Kidney (tissue), 13 donors: ENCODE measurements at regions not wholly inside any gene's neighbourhood (a gene's known extent, or its start where the extent isn't known, plus 50 kb on each side); places are given as distances from the start of the nearest gene placed in this dataset.

Experiments used
- DNase-seq, 5 donors: peaks; one replicate each; pipeline ENCODE4 v3.0.0-alpha.2; 2013 to 2020
- FAIRE-seq: peaks from 2 replicates; lab custom pipeline; 2012; peaks lifted over from hg19 to GRCh38; lab: Jason Lieb, UNC
- H3K27ac ChIP-seq, 2 donors: one replicate each; pipeline ENCODE4 v1.7.0; 2013; ENCODE audit warnings: low read depth in 2 of 2, low read length in 2 of 2, inconsistent platforms in 1 of 2
- H3K27me3 ChIP-seq: one replicate; pipeline ENCODE4 v1.7.1; 2013; ENCODE audit warnings: low read length, inconsistent platforms; ENCODE audit not compliant: control insufficient read depth, insufficient read depth
- H3K36me3 ChIP-seq, 3 donors: one replicate each; pipeline versions ENCODE4 v1.7.0 to v1.7.1; 2013; ENCODE audit warnings: low read length in 3 of 3, control low read depth in 1 of 3, inconsistent platforms in 1 of 3; ENCODE audit not compliant: insufficient read depth in 3 of 3, control insufficient read depth in 2 of 3
- H3K4me1 ChIP-seq, 3 donors: one replicate each; pipeline versions ENCODE4 v1.7.0 to v1.7.1; 2013; ENCODE audit warnings: low read length in 3 of 3, inconsistent platforms in 1 of 3, low read depth in 1 of 3; ENCODE audit not compliant: control insufficient read depth in 2 of 3, insufficient read depth in 2 of 3
- H3K4me3 ChIP-seq, 3 donors: one replicate each; pipeline versions ENCODE4 v1.7.0 to v1.8.1; 2013; ENCODE audit warnings: low read length in 3 of 3, control low read depth in 1 of 3, inconsistent platforms in 1 of 3
- H3K9ac ChIP-seq, 3 donors: one replicate each; pipeline versions ENCODE4 v1.7.0 to v1.7.1; 2013; ENCODE audit warnings: low read length in 3 of 3, control low read depth in 1 of 3, inconsistent platforms in 1 of 3
- H3K9me3 ChIP-seq, 3 donors: one replicate each; pipeline versions ENCODE4 v1.7.0 to v1.7.1; 2013; ENCODE audit warnings: low read length in 3 of 3, control low read depth in 1 of 3, inconsistent platforms in 1 of 3; ENCODE audit not compliant: control insufficient read depth in 2 of 3, insufficient read depth in 1 of 3
- intact Hi-C: fragments of 100-400 bp; cut with DNase I; formaldehyde crosslinking; loops from one replicate; pipeline ENCODE4 v1.11.1; 2022
- TF ChIP-seq, protein P1 (sequence below): IDR thresholded peaks from 3 replicates; pipeline ENCODE4 v1.5.1; 2012; ENCODE audit warnings: mild to moderate bottlenecking, moderate library complexity, borderline replicate concordance; ENCODE audit not compliant: insufficient read depth; ENCODE audit errors: extremely low read depth
- donor health status: control.
- donor health status: control.
- donor health status: control.
- donor health status: control.
- donor health status: control.
- donor health status: DM: yes; HTN: yes; CAD: no.
- donor health status: Normal renal cell carcinoma (clear cell type).

DNA sequence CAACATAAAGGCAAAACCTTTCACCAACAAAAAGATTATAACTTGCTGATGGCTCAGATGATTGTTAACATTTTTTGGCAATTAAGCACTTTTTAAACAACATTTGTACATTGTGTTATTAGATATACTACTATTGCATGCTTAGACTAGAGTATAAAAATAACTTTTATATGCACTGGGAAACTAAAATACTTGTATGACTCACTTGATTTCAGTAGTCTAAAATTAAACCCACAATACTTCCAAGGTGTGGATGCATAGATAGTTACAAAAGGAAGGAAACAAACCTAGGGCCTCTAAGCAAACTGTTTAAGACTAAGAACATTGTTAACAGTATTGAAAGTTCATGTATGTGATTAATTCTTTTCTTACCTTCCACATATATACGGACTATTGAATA lies 1521.5 kb downstream of the OTOL1 start:
- Histone ChIP-seq H3K27ac (no peak overlapping the region), H3K9me3 (no peaks in the 10 kb centered on the region), H3K27me3 (no peaks in the 10 kb centered on the region), H3K36me3 (no peaks in the 10 kb centered on the region), H3K4me1 (no peaks in the 10 kb centered on the region), H3K9ac (no peak overlapping the region), H3K4me3 (no peak overlapping the region)
- no peak for DNase-seq
- intact Hi-C loops, result no loop called here
- FAIRE-seq, result no peak
- TF ChIP-seq, protein P1, sequence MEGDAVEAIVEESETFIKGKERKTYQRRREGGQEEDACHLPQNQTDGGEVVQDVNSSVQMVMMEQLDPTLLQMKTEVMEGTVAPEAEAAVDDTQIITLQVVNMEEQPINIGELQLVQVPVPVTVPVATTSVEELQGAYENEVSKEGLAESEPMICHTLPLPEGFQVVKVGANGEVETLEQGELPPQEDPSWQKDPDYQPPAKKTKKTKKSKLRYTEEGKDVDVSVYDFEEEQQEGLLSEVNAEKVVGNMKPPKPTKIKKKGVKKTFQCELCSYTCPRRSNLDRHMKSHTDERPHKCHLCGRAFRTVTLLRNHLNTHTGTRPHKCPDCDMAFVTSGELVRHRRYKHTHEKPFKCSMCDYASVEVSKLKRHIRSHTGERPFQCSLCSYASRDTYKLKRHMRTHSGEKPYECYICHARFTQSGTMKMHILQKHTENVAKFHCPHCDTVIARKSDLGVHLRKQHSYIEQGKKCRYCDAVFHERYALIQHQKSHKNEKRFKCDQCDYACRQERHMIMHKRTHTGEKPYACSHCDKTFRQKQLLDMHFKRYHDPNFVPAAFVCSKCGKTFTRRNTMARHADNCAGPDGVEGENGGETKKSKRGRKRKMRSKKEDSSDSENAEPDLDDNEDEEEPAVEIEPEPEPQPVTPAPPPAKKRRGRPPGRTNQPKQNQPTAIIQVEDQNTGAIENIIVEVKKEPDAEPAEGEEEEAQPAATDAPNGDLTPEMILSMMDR, result no peak

DNA sequence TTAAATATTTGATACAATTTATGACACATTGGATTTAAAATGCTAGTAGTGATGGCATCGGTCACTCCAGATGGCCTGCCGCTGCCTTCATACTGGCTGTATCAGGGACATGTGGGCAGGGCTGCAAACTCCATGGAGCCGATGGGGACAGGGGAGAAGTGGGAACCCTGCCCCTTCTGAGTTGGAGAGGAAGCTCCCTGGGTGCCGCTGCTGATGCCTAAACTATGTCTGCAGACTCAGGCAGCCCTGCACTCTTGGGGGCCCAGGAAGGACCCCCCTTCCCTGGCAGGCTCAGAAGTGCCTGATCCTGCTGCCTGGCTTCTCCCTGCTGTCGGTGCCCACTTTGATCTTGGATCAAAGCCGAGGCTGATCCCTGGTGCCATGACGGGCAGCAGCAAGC lies 1522.1 kb downstream of the OTOL1 start:
- H3K36me3 ChIP-seq, result no peaks in the 10 kb centered on the region
- H3K27me3 ChIP-seq, result no peaks in the 10 kb centered on the region
- TF ChIP-seq, protein P1, result no peak
- DNase-seq (peak in 1 of 5 donors; percentile 32), FAIRE-seq (no peak)
- H3K4me3 ChIP-seq, result no peak overlapping the region
- no peaks in the 10 kb centered on the region for H3K4me1 ChIP-seq
- intact Hi-C loops, result no loop called here
- no peaks in the 10 kb centered on the region for H3K9me3 ChIP-seq
- no peak overlapping the region for H3K27ac ChIP-seq
- H3K9ac ChIP-seq, result no peak overlapping the region

DNA sequence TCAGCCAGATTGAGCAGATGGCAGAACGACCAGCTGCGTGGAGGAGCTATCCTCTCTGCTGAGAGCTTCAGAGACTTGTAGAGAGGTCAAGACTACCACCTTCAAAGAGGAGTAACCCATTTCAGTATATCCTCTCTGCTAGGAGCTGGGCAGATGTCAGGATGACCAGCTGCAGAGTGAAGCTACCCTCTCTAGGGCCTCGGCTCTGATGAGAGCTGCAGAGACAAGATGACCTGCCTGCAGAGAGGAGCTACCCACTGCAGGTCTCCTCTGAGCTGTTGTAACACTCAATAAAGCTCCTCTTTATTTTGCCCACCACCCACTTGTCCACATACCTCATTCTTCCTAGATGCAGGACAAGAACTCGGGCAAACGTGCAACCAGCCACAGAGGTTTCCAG lies 1522.7 kb downstream of the OTOL1 start:
- FAIRE-seq, result no peak

More for the DNA sequence above, 1522.7 kb downstream of the OTOL1 start:
- intact Hi-C loops, result no loop called here
- H3K36me3 ChIP-seq, result no peaks in the 10 kb centered on the region
- H3K4me1 ChIP-seq, result no peaks in the 10 kb centered on the region
- H3K9me3 ChIP-seq, result no peaks in the 10 kb centered on the region
- no peak overlapping the region for H3K27ac ChIP-seq
- no peak overlapping the region for H3K9ac ChIP-seq
- H3K27me3 ChIP-seq, result no peaks in the 10 kb centered on the region
- no peak for DNase-seq
- TF ChIP-seq, protein P1, result no peak
- H3K4me3 ChIP-seq, result no peak overlapping the region
